Mesendoderm (in vitro differentiated cells): ENCODE measurements at regions not wholly inside any gene's neighbourhood (a gene's known extent, or its start where the extent isn't known, plus 50 kb on each side); places are given as distances from the start of the nearest gene placed in this dataset.

Experiments used
- DNase-seq: peaks from one replicate; pipeline ENCODE4 v3.0.0; 2013
- H2AK5ac ChIP-seq: 2 replicates; pipeline ENCODE4 v1.6.1; 2013; ENCODE audit warnings: low read length, inconsistent platforms
- H2BK120ac ChIP-seq: 2 replicates; pipeline ENCODE4 v1.6.1; 2013; ENCODE audit warnings: low read depth, mild to moderate bottlenecking, low read length, moderate library complexity, mixed read lengths
- H2BK15ac ChIP-seq: replicated peaks from 2 replicates; pipeline ENCODE4 v1.6.1; 2013; ENCODE audit warnings: low read depth, mild to moderate bottlenecking, moderate library complexity
- H2BK5ac ChIP-seq: 2 replicates; pipeline ENCODE4 v1.6.1; 2013; ENCODE audit warnings: low read length, inconsistent platforms
- H3K18ac ChIP-seq: 2 replicates; pipeline ENCODE4 v1.6.1; 2013; ENCODE audit warnings: mild to moderate bottlenecking, low read length, mixed read lengths
- H3K23ac ChIP-seq: one replicate; pipeline ENCODE4 v1.6.1; 2013; ENCODE audit warnings: low read length
- H3K27ac ChIP-seq: 2 replicates; pipeline ENCODE4 v1.5.1; 2013; ENCODE audit warnings: low read depth, mild to moderate bottlenecking, inconsistent platforms, low read length, moderate library complexity
- H3K27me3 ChIP-seq: 2 replicates; pipeline ENCODE4 v1.6.1; 2013; ENCODE audit warnings: low read length, control low read depth, mild to moderate bottlenecking, inconsistent platforms; ENCODE audit not compliant: insufficient read depth, poor library complexity
- H3K36me3 ChIP-seq: 2 replicates; pipeline ENCODE4 v1.6.1; 2013; ENCODE audit warnings: low read length, inconsistent platforms; ENCODE audit not compliant: control insufficient read depth, insufficient read depth
- H3K4ac ChIP-seq: one replicate; pipeline ENCODE4 v1.6.1; 2013; ENCODE audit warnings: low read depth, mild to moderate bottlenecking, low read length, moderate library complexity
- H3K4me1 ChIP-seq: 2 replicates; pipeline ENCODE4 v1.6.1; 2013; ENCODE audit warnings: low read depth, low read length, inconsistent platforms; ENCODE audit not compliant: control insufficient read depth
- H3K4me2 ChIP-seq: 2 replicates; pipeline ENCODE4 v1.6.1; 2013; ENCODE audit warnings: low read length
- H3K4me3 ChIP-seq: 2 replicates; pipeline ENCODE4 v1.5.1; 2013; ENCODE audit warnings: mild to moderate bottlenecking, low read length
- H3K56ac ChIP-seq: one replicate; pipeline ENCODE4 v1.6.1; 2013; ENCODE audit warnings: low read length
- H3K79me1 ChIP-seq: 2 replicates; pipeline ENCODE4 v1.6.1; 2013; ENCODE audit warnings: low read length, inconsistent platforms
- H3K79me2 ChIP-seq: 2 replicates; pipeline ENCODE4 v1.6.1; 2013; ENCODE audit warnings: mild to moderate bottlenecking, low read length; ENCODE audit not compliant: control insufficient read depth, insufficient read depth
- H3K9ac ChIP-seq: 2 replicates; pipeline ENCODE4 v1.6.1; 2013; ENCODE audit warnings: low read length, inconsistent platforms
- H4K5ac ChIP-seq: one replicate; pipeline ENCODE4 v1.6.1; 2013; ENCODE audit warnings: low read length
- H4K8ac ChIP-seq: one replicate; pipeline ENCODE4 v1.6.1; 2013; ENCODE audit warnings: low read depth, mild to moderate bottlenecking, control low read depth, low read length, moderate library complexity
- WGBS: extraction: QIAGEN DNeasy Blood & Tissue Kit; methylation state at CpG from one replicate; pipeline ENCODE4 v1.1.7; 2013; ENCODE audit warnings: low lambda C conversion rate, missing lambda C conversion rate; ENCODE audit not compliant: insufficient coverage; ENCODE audit errors: extremely low coverage; 5-methylcytosine and 5-hydroxymethylcytosine counted together

GRCh38 chr20:48159145-48160008 is 374.1 kb upstream of the SULF2 start:
- DNase-seq: no peak
- Histone ChIP-seq H3K18ac (no peak overlapping the region), H4K8ac (no peak overlapping the region), H3K27ac (no peak overlapping the region), H3K4me3 (no peak overlapping the region), H3K79me2 (no peaks in the 10 kb centered on the region), H2BK5ac (no peak overlapping the region), H2BK15ac (no peak overlapping the region), H3K56ac (no peak overlapping the region), H3K4ac (no peak overlapping the region), H3K4me2 (no peak overlapping the region), H3K27me3 (no peaks in the 10 kb centered on the region), H4K5ac (no peak overlapping the region), H3K79me1 (no peaks in the 10 kb centered on the region), H2BK120ac (no peak overlapping the region), H2AK5ac (no peak overlapping the region), H3K4me1 (no peaks in the 10 kb centered on the region), H3K36me3 (no peaks in the 10 kb centered on the region), H3K9ac (no peak overlapping the region), H3K23ac (no peak overlapping the region)
- 100% methylated on average over 1 of the region's 11 CpGs for WGBS

- no CpG with 5 or more reads among the region's 2 CpGs for WGBS
- Histone ChIP-seq H3K18ac (no peak overlapping the region), H3K36me3 (no peaks in the 10 kb centered on the region)
Measured at GRCh38 chr20:48158014-48158413, 372.7 kb upstream of the SULF2 start.

GRCh38 chr20:48156951-48157700 is 371.8 kb upstream of the SULF2 start:
- Histone ChIP-seq H3K4me2 (no peak overlapping the region), H2BK15ac (no peak overlapping the region), H3K79me2 (no peaks in the 10 kb centered on the region), H3K23ac (no peak overlapping the region), H3K36me3 (no peaks in the 10 kb centered on the region), H3K4me1 (no peaks in the 10 kb centered on the region), H4K5ac (no peak overlapping the region), H3K27ac (no peak overlapping the region), H2BK120ac (no peak overlapping the region), H3K4me3 (no peak overlapping the region), H2AK5ac (no peak overlapping the region), H4K8ac (no peak overlapping the region), H3K18ac (no peak overlapping the region), H3K27me3 (no peaks in the 10 kb centered on the region), H3K56ac (no peak overlapping the region), H2BK5ac (no peak overlapping the region), H3K79me1 (no peaks in the 10 kb centered on the region), H3K4ac (no peak overlapping the region), H3K9ac (no peak overlapping the region)
- DNase-seq: no peak
- WGBS: no CpG with 5 or more reads among the region's 3 CpGs

More at GRCh38 chr20:48158014-48158413, 372.7 kb upstream of the SULF2 start:
- H3K23ac ChIP-seq: no peak overlapping the region
- H4K5ac ChIP-seq: no peak overlapping the region
- H3K4ac ChIP-seq: no peak overlapping the region
- no peak overlapping the region for H2BK15ac ChIP-seq
- H3K27ac ChIP-seq: no peak overlapping the region
- no peak overlapping the region for H3K56ac ChIP-seq
- no peaks in the 10 kb centered on the region for H3K79me1 ChIP-seq
- DNase-seq: no peak
- H4K8ac ChIP-seq: no peak overlapping the region
- H2BK120ac ChIP-seq: no peak overlapping the region
- H3K4me1 ChIP-seq: no peaks in the 10 kb centered on the region
- H3K79me2 ChIP-seq: no peaks in the 10 kb centered on the region
- H3K9ac ChIP-seq: no peak overlapping the region
- no peaks in the 10 kb centered on the region for H3K27me3 ChIP-seq
- H3K4me2 ChIP-seq: no peak overlapping the region
- no peak overlapping the region for H3K4me3 ChIP-seq
- H2BK5ac ChIP-seq: no peak overlapping the region
- no peak overlapping the region for H2AK5ac ChIP-seq

GRCh38 chr20:48156521-48156920 is 371.2 kb upstream of the SULF2 start:
- Histone ChIP-seq H3K18ac (no peak overlapping the region), H3K27me3 (no peaks in the 10 kb centered on the region), H3K4me3 (no peak overlapping the region), H4K5ac (no peak overlapping the region), H3K36me3 (no peaks in the 10 kb centered on the region), H3K4ac (no peak overlapping the region), H2BK120ac (no peak overlapping the region), H3K79me1 (no peaks in the 10 kb centered on the region), H3K4me2 (no peak overlapping the region), H3K56ac (no peak overlapping the region), H3K27ac (no peak overlapping the region), H3K23ac (no peak overlapping the region), H3K9ac (no peak overlapping the region), H4K8ac (no peak overlapping the region), H2BK15ac (no peak overlapping the region), H2AK5ac (no peak overlapping the region), H2BK5ac (no peak overlapping the region), H3K4me1 (no peaks in the 10 kb centered on the region), H3K79me2 (no peaks in the 10 kb centered on the region)
- WGBS: no CpG with 5 or more reads among the region's 2 CpGs
- DNase-seq: no peak

GRCh38 chr20:48155268-48155667 is 370.0 kb upstream of the SULF2 start:
- Histone ChIP-seq H3K79me1 (no peaks in the 10 kb centered on the region), H2BK15ac (no peak overlapping the region), H3K18ac (no peak overlapping the region), H4K8ac (no peak overlapping the region), H3K27me3 (no peaks in the 10 kb centered on the region), H4K5ac (no peak overlapping the region), H3K56ac (no peak overlapping the region), H2AK5ac (no peak overlapping the region), H3K27ac (no peak overlapping the region), H3K4me2 (no peak overlapping the region), H3K4me1 (no peaks in the 10 kb centered on the region), H3K4ac (no peak overlapping the region), H2BK5ac (no peak overlapping the region), H3K23ac (no peak overlapping the region), H3K36me3 (no peaks in the 10 kb centered on the region), H3K79me2 (no peaks in the 10 kb centered on the region), H3K4me3 (no peak overlapping the region), H3K9ac (no peak overlapping the region), H2BK120ac (no peak overlapping the region)
- WGBS: no CpG with 5 or more reads among the region's 9 CpGs
- DNase-seq: peak; percentile 14
